K562 (cell line): ENCODE measurements at regions not wholly inside any gene's neighbourhood (a gene's known extent, or its start where the extent isn't known, plus 50 kb on each side); places are given as distances from the start of the nearest gene placed in this dataset.
A peak's percentile ranks its signal among the peaks of the same experiment; 100 is the strongest.

ENCODE experiments used
- ATAC-seq: fragments of 200-7000 bp; cut with Tn5 transposase; 3 replicates; pipeline ENCODE4 v1.9.1; 2020; ENCODE audit warnings: moderate library complexity
- BruUV-seq: library from RNA; stranded (reverse); fragments of 400-500 nt; replicated peaks from 2 replicates; lab custom pipeline; 2021; lab: Mats Ljungman, UMichigan
- CTCF ChIA-PET: fragments of 300-600 bp; formaldehyde crosslinking; extraction: SDS; loops from one replicate; lab custom pipeline; 2021; ENCODE audit warnings: low intra/inter-chr PET ratio; lab: Yijun Ruan, JAX
- POLR2A ChIA-PET: fragments of 300-600, 350-650 bp; sonication (Branson Sonifier 250); formaldehyde crosslinking; extraction: SDS; loops from one replicate; lab custom pipeline; 2021; ENCODE audit warnings: antibody characterized with exemption, inconsistent platforms; lab: Yijun Ruan, JAX
- DNase-seq, 4 experiments: peaks; one replicate each; pipeline versions ENCODE4 v3.0.0 to v3.0.0-alpha.2; 2011 to 2018; ENCODE audit warnings: low spot score in 3 of 4, mixed read lengths in 3 of 4; ENCODE audit errors: extremely low read depth in 1 of 4
- FAIRE-seq: peaks from 2 replicates; lab custom pipeline; 2011; peaks lifted over from hg19 to GRCh38; lab: Jason Lieb, UNC
- H2AFZ ChIP-seq: 2 replicates; pipeline ENCODE4 v1.6.0; 2011; ENCODE audit warnings: low read depth, low read length, control low read depth, inconsistent platforms
- H3K27ac ChIP-seq: fragments of 200-600 bp; 3 replicates; pipeline ENCODE4 v1.8.0; 2011; ENCODE audit warnings: low read depth, mild to moderate bottlenecking, control low read depth, inconsistent platforms, low read length, moderate library complexity, mixed read lengths; ENCODE audit errors: extremely low read depth
- H3K27me3 ChIP-seq, 2 experiments: fragments of 300-600 bp in 1 of 2; 2 replicates in 1 of 2; 3 replicates in 1 of 2; pipeline versions ENCODE4 v1.6.0 to v1.8.0; 2011; ENCODE audit warnings: inconsistent platforms in 2 of 2, low read length in 2 of 2, mild to moderate bottlenecking in 1 of 2, mixed read lengths in 1 of 2, moderate library complexity in 1 of 2; ENCODE audit not compliant: control insufficient read depth in 2 of 2, insufficient read depth in 2 of 2
- H3K36me3 ChIP-seq: fragments of 300-600 bp; 3 replicates; pipeline ENCODE4 v1.8.0; 2011; ENCODE audit warnings: mild to moderate bottlenecking, low read length, inconsistent platforms; ENCODE audit not compliant: control insufficient read depth, insufficient read depth
- H3K4me1 ChIP-seq, 2 experiments: fragments of 200-600 bp in 1 of 2; replicated peaks in 1 of 2; 2 replicates in 1 of 2; 3 replicates in 1 of 2; pipeline versions ENCODE4 v1.5.1 to v1.8.0; 2011; ENCODE audit warnings: inconsistent platforms in 2 of 2, low read length in 2 of 2, mild to moderate bottlenecking in 1 of 2, mixed read lengths in 1 of 2, moderate library complexity in 1 of 2; ENCODE audit not compliant: control insufficient read depth in 2 of 2, insufficient read depth in 2 of 2
- H3K4me2 ChIP-seq: 2 replicates; pipeline ENCODE4 v1.6.1; 2011; ENCODE audit warnings: low read length, control low read depth, inconsistent platforms, mixed read lengths; ENCODE audit not compliant: insufficient read depth
- H3K4me3 ChIP-seq: fragments of 200-600 bp; sonication (generic), shearing (Covaris generic); 2 replicates; pipeline ENCODE4 v1.5.1; 2016; ENCODE audit warnings: control low read depth, inconsistent platforms
- H3K79me2 ChIP-seq: fragments of 200-600 bp; 3 replicates; pipeline ENCODE4 v1.8.0; 2011; ENCODE audit warnings: low read length, inconsistent platforms; ENCODE audit not compliant: control insufficient read depth, insufficient read depth
- H3K9ac ChIP-seq, 2 experiments: 2 replicates each; pipeline versions ENCODE4 v1.6.0 to v1.6.1; 2011; ENCODE audit warnings: low read depth in 2 of 2, low read length in 2 of 2, control low read depth in 1 of 2, inconsistent platforms in 1 of 2, mild to moderate bottlenecking in 1 of 2, mixed read lengths in 1 of 2; ENCODE audit not compliant: insufficient read depth in 1 of 2
- H3K9me1 ChIP-seq: one replicate; pipeline ENCODE4 v1.6.0; 2011; ENCODE audit warnings: inconsistent platforms, mild to moderate bottlenecking, low read length, moderate library complexity; ENCODE audit not compliant: control insufficient read depth, insufficient read depth
- H3K9me3 ChIP-seq: replicated peaks from 2 replicates; pipeline ENCODE4 v1.5.1; 2011; ENCODE audit warnings: low read depth, low read length, inconsistent platforms; ENCODE audit not compliant: control insufficient read depth, insufficient read depth
- H4K20me1 ChIP-seq: replicated peaks from 2 replicates; pipeline ENCODE4 v1.6.1; 2011; ENCODE audit warnings: low read length, inconsistent platforms, mixed read lengths; ENCODE audit not compliant: control insufficient read depth, insufficient read depth
- BACH1 ChIP-seq: fragments of 200-800 bp; sonication (Bioruptor generic); IDR thresholded peaks from 2 replicates; pipeline ENCODE4 v1.6.1; 2016; ENCODE audit warnings: missing genetic modification characterization, missing compliant biosample characterization
- EP300 ChIP-seq: IDR thresholded peaks from 2 replicates; pipeline ENCODE4 v1.6.1; 2012; ENCODE audit warnings: low read length, improper control_type of control experiment
- MAX ChIP-seq: sonication (generic); formaldehyde crosslinking; IDR thresholded peaks from 2 replicates; pipeline ENCODE4 v1.9.0; 2022; ENCODE audit warnings: mild to moderate bottlenecking, missing genetic modification reagents
- MCM3 ChIP-seq: fragments of 450-650 bp; IDR thresholded peaks from 2 replicates; pipeline ENCODE4 v1.6.1; 2016
- OTX1 ChIP-seq: fragments of 450-650 bp; formaldehyde crosslinking; IDR thresholded peaks from 2 replicates; pipeline ENCODE4 v1.4.0; 2022; ENCODE audit warnings: mild to moderate bottlenecking
- PRPF4 ChIP-seq: fragments of 200-400 bp; formaldehyde crosslinking; IDR thresholded peaks from one replicate; pipeline ENCODE4 v1.6.1; 2017; ENCODE audit warnings: low read length, low read depth, mild to moderate bottlenecking; ENCODE audit not compliant: insufficient read depth, poor library complexity, severe bottlenecking
- VEZF1 ChIP-seq: fragments of 200-800 bp; sonication (Bioruptor generic); IDR thresholded peaks from 2 replicates; pipeline ENCODE4 v1.6.1; 2017; ENCODE audit warnings: missing genetic modification characterization, missing compliant biosample characterization
- ZKSCAN3 ChIP-seq: fragments of 250-450 bp; sonication (Bioruptor Pico); IDR thresholded peaks from 2 replicates; pipeline ENCODE4 v1.4.0; 2020
- ZNF232 ChIP-seq: sonication (generic); formaldehyde crosslinking; IDR thresholded peaks from 2 replicates; pipeline ENCODE4 v1.8.0; 2022; ENCODE audit warnings: mild to moderate bottlenecking, missing genetic modification reagents
- ZNF311 ChIP-seq: fragments of 250-450 bp; sonication (Bioruptor Pico); IDR thresholded peaks from 2 replicates; pipeline ENCODE4 v1.4.0; 2020; ENCODE audit warnings: mild to moderate bottlenecking, moderate library complexity
- WGBS: fragments of 100-300 bp; shearing (Covaris generic); methylation state at CpG from one replicate; pipeline ENCODE4 v1.1.6; 2016; ENCODE audit warnings: low coverage, mixed read lengths; ENCODE audit not compliant: insufficient coverage; ENCODE audit errors: missing lambda C conversion rate; 5-methylcytosine and 5-hydroxymethylcytosine counted together
- in situ Hi-C: fragments of 300-500 bp; cut with MboI; formaldehyde crosslinking; loops from 4 replicates; pipeline ENCODE4 v1.15.0; 2018; ENCODE audit warnings: inconsistent platforms, mixed read lengths
- intact Hi-C: fragments of 100-400 bp; cut with micrococcal nuclease; formaldehyde crosslinking; loops from 2 replicates; pipeline ENCODE4 v1.14.2; 2022
- TF ChIP-seq, protein P1 (sequence below): sonication (generic); formaldehyde crosslinking; IDR thresholded peaks from 2 replicates; pipeline ENCODE4 v1.4.0; 2020; ENCODE audit warnings: mild to moderate bottlenecking, missing genetic modification reagents

DNA sequence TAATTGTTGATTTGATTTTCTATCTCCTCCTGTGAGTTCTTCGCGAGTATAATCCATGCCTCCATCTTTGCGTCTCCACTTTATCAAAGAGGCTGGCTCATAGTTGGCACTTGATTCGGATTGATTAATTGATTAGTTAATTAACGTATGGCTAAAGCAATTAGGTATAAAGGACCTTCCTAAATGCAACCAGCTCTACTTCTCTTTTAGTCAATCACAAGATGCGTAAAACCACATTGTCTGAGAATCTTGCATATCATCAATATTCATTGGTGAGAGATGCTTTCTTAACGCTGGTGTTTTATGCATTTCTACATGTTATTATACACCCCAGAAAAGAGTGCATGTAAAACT is 56.4 kb upstream of the NR2F2 start (continued):
- TF ChIP-seq EP300: no peak
- 0 out of 2 replicates have a peak, but pooled peaks have one; percentile 1 for TF ChIP-seq BACH1
- TF ChIP-seq, protein P1, sequence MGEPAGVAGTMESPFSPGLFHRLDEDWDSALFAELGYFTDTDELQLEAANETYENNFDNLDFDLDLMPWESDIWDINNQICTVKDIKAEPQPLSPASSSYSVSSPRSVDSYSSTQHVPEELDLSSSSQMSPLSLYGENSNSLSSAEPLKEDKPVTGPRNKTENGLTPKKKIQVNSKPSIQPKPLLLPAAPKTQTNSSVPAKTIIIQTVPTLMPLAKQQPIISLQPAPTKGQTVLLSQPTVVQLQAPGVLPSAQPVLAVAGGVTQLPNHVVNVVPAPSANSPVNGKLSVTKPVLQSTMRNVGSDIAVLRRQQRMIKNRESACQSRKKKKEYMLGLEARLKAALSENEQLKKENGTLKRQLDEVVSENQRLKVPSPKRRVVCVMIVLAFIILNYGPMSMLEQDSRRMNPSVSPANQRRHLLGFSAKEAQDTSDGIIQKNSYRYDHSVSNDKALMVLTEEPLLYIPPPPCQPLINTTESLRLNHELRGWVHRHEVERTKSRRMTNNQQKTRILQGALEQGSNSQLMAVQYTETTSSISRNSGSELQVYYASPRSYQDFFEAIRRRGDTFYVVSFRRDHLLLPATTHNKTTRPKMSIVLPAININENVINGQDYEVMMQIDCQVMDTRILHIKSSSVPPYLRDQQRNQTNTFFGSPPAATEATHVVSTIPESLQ: peak; percentile 24; the same call in 1 of the 2 replicates
- 0 out of 2 replicates have a peak, but pooled peaks have one; percentile 3 for TF ChIP-seq ZNF232 (CRISPR knock-in tag)

DNA sequence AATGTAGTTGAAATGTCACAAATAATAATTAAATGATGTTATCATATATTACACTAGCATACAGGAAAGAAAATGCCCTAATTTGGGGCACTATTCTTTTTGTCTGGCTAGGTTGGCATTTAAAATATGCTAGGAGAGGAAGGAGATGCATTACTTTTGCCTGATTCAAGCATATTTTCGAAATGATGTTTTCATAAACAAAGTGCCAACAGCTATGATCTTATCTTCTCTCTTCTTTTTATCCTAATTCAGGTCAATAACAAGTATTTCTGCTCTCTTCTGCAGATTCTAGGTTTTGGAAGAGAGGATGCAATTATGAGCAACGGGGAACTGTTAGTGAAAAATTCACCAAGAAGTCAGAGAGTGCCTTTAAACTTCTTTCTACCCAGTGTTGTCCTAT is 55.8 kb upstream of the NR2F2 start:
- Histone ChIP-seq H3K36me3 (peaks cover 19% of the 10 kb centered on the region), H3K4me2 (no peak overlapping the region), H3K27ac (peak overlapping the region; percentile 74; the same call in 2 of the 3 replicates), H3K9me1 (no peaks in the 10 kb centered on the region), H3K79me2 (no peaks in the 10 kb centered on the region), H4K20me1 (no peaks in the 10 kb centered on the region), H3K9ac (peak overlapping the region in 1 of 2 experiments; percentile 34; a peak in 1 of 4 replicates), H2AFZ (peak overlapping the region; percentile 26; the same call in 1 of the 2 replicates), H3K9me3 (peaks cover 12% of the 10 kb centered on the region; the same call in 1 of the 2 replicates), H3K4me1 (peaks cover 11 to 30% of the 10 kb centered on the region in 2 experiments), H3K27me3 (no peaks in the 10 kb centered on the region), H3K4me3 (no peak overlapping the region)
- in situ Hi-C loops (no loop called here), intact Hi-C loops (loop anchor here (5.0 kb wide), 2 partner anchors 142 to 222 kb away; no protein-coding TSS in a partner anchor)
- ChIA-PET POLR2A (interaction anchor here (2.3 kb wide), 1 partner anchor 10 kb away, joined by 21 read pairs; no protein-coding TSS in a partner anchor), CTCF (no interaction called here)
- no TSS peak for BruUV-seq
- ATAC-seq (no peak), FAIRE-seq (no peak), DNase-seq (no peak)
- 57% methylated on average over 2 of the region's 2 CpGs for WGBS
- TF ChIP-seq MAX (no peak), ZKSCAN3 (CRISPR knock-in tag) (no peak), ZNF311 (CRISPR knock-in tag) (no peak), VEZF1 (CRISPR knock-in tag) (no peak), MCM3 (no peak), OTX1 (CRISPR knock-in tag) (no peak), PRPF4 (no peak)
